ENCODE measurements at regions not wholly inside any gene's neighbourhood (a gene's known extent, or its start where the extent isn't known, plus 50 kb on each side); places are given as distances from the start of the nearest gene placed in this dataset.

GRCh38 chr10:78928330-78928729 is 140.4 kb upstream of the ZMIZ1 start:
- no peak for TF ChIP-seq CTCF (IDR thresholded peaks at IDR 0.05)
- TF ChIP-seq EP300 (IDR thresholded peaks at IDR 0.05), result no peak
- no peak for TF ChIP-seq POLR2A (IDR thresholded peaks at IDR 0.05)

Measured in suprapubic skin (tissue), 3 donors.